ENCODE measurements at regions not wholly inside any gene's neighbourhood (a gene's known extent, or its start where the extent isn't known, plus 50 kb on each side); places are given as distances from the start of the nearest gene placed in this dataset.
"Not testable (repeated sequence)": the region's sequence is repeated elsewhere in the genome, so short reads cannot be mapped to it uniquely, and the experiment has no call there.

DNA sequence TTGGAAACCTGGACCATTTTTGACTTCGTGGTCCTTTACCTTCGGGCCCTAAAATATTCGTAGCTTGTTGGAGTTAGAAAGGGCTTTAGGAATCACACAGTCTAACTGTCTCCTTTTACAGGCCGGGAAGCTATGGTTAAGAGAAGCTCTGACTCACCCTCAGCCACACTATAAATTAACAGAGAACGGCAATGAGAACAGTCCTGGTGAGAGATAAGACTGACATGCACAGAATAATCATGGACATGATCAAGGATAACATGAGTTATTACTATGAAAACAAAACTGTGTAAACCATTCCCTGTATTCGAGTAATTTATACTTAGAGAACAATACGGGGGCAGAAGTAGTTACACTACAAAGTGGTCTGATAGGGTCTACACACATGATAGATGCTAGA, 162.5 kb upstream of the MALRD1 start:
- TF ChIP-seq, protein P1, sequence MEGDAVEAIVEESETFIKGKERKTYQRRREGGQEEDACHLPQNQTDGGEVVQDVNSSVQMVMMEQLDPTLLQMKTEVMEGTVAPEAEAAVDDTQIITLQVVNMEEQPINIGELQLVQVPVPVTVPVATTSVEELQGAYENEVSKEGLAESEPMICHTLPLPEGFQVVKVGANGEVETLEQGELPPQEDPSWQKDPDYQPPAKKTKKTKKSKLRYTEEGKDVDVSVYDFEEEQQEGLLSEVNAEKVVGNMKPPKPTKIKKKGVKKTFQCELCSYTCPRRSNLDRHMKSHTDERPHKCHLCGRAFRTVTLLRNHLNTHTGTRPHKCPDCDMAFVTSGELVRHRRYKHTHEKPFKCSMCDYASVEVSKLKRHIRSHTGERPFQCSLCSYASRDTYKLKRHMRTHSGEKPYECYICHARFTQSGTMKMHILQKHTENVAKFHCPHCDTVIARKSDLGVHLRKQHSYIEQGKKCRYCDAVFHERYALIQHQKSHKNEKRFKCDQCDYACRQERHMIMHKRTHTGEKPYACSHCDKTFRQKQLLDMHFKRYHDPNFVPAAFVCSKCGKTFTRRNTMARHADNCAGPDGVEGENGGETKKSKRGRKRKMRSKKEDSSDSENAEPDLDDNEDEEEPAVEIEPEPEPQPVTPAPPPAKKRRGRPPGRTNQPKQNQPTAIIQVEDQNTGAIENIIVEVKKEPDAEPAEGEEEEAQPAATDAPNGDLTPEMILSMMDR (IDR thresholded peaks at IDR 0.05; ENCODE audit: borderline replicate concordance), result no peak
- Histone ChIP-seq H3K4me1 (no peaks in the 10 kb centered on the region), H3K27ac (replicated peaks) (no peak overlapping the region), H3K4me3 (no peak overlapping the region), H3K36me3 (no peaks in the 10 kb centered on the region), H3K9me3 (replicated peaks) (no peaks in the 10 kb centered on the region), H3K27me3 (ENCODE audit: low read depth) (no peaks in the 10 kb centered on the region)
- no peak for DNase-seq
- intact Hi-C loops (cut with micrococcal nuclease), result no loop called here

DNA sequence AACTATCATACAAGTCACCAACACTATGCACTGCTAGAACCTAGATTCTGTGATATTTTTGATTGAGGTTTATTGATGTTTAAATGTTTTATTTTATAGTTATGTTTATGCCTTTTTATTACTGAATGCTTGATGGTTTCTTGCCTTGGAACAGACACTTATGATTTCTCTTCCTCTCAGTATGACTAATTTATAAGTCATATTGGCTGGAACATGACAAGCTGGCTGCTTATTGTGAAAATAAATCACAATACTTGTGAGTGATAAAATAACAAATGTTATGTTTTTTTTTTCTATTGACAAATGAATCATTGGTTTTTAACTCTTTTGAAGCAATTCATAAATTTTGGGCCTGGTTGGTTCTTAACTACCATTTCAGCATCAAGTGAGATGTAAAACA, 142.0 kb upstream of the MALRD1 start:
- intact Hi-C loops (cut with micrococcal nuclease), result no loop called here
- no peaks in the 10 kb centered on the region for H3K36me3 ChIP-seq
- no peak overlapping the region for H3K27ac ChIP-seq (replicated peaks)
- H3K27me3 ChIP-seq (ENCODE audit: low read depth), result no peaks in the 10 kb centered on the region
- DNase-seq, result no peak
- H3K4me1 ChIP-seq, result no peaks in the 10 kb centered on the region
- no peaks in the 10 kb centered on the region for H3K9me3 ChIP-seq (replicated peaks)
- no peak overlapping the region for H3K4me3 ChIP-seq
- TF ChIP-seq, protein P1 (IDR thresholded peaks at IDR 0.05; ENCODE audit: borderline replicate concordance), result no peak

DNA sequence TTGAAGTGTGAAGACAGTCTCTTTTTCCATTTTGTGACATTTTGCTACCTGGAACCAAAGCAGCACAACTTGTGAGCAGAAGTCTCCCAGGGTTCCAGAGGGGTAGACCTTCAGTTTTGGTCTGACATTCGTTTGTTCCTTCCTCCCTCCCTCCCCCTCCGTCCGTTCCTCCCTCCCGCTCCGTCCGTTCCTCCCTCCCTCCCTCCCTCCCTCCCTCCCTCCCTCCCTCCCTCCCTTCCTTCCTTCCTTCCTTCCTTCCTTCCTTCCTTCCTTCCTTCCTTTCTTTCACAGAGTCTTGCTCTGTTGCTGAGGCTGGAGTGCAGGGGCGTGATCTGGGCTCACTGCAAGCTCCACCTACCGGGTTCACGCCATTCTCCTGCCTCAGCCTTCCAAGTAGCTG, 131.2 kb upstream of the MALRD1 start:
- intact Hi-C loops (cut with micrococcal nuclease); H3K27me3 ChIP-seq (ENCODE audit: low read depth); H3K4me1 ChIP-seq; H3K27ac ChIP-seq (replicated peaks); H3K4me3 ChIP-seq; H3K36me3 ChIP-seq; DNase-seq; H3K9me3 ChIP-seq (replicated peaks): not testable (repeated sequence)

DNA sequence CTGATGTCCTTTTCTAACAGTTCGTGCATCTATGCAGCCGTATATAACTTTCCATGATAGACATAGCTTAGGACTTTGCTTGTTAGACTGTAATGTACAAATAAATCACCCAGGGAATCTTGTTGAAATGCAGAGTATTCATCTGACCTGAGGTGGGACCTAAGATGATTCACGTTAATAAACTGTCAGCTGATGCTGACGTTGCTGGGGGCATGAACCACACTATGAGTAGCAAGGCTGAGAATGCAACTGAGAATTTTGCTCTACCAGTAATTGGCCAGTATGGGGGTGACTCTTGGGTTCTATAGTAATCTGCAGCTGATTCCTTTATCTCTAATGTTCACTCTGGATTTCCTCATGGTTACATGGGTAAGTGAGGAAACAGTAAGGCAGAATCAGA, 130.1 kb upstream of the MALRD1 start:
- Histone ChIP-seq H3K9me3 (replicated peaks) (peaks cover 4% of the 10 kb centered on the region), H3K27ac (replicated peaks) (no peak overlapping the region), H3K36me3 (no peaks in the 10 kb centered on the region), H3K4me3 (no peak overlapping the region), H3K4me1 (no peaks in the 10 kb centered on the region), H3K27me3 (ENCODE audit: low read depth) (no peaks in the 10 kb centered on the region)
- TF ChIP-seq, protein P1 (IDR thresholded peaks at IDR 0.05; ENCODE audit: borderline replicate concordance), result no peak
- intact Hi-C loops (cut with micrococcal nuclease), result no loop called here
- no peak for DNase-seq

DNA sequence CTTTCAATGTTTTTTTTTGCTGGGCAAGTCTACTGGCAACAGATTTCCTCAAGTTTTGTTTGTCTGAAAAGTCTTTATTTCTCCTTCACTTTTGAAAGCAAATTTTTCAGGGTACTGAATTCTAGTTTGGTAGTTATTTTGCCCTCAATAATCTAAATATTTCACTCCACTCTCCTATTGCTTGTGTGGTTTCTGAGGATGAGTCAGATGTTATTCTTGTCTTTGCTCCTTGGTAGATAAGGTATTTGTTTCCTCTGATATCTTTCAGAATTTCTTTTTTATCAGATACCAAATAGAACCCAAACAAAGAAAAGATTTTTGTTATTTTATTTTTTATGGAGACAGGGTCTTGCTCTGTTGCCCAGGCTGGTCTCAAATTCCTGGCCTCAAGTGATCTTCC, 99.2 kb upstream of the MALRD1 start:
- DNase-seq, result no peak

DNA sequence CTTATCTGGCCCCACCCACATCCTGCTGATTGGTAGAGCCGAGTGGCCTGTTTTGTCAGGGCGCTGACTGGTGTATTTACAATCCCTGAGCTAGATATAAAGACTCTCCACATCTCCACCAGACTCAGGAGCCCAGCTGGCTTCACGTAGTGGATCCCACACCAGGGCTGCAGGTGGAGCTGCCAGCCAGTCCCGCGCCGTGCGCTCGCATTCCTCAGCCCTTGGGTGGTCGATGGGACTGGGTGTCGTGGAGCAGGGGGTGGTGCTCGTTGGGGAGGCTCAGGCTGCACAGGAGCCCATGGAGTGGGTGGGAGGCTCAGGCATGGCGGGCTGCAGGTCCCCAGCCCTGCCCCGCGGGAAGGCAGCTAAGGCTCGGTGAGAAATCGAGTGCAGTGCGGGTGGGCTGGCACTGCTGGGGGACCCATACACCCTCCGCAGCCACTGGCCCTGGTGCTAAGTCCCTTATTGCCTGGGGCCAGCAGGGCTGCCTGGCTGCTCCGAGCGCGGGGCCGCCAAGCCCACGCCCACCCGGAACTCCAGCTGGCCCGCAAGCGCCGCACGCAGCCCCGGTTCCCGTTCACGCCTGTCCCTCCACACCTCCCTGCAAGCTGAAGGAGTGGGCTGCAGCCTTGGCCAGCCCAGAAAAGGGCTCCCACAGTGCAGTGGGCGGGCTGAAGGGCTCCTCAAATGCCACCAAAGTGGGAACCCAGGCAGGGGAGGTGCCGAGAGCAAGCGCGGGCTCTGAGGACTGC, 97.4 kb upstream of the MALRD1 start:
- DNase-seq; H3K27ac ChIP-seq (replicated peaks); H3K27me3 ChIP-seq (ENCODE audit: low read depth); intact Hi-C loops (cut with micrococcal nuclease); H3K4me3 ChIP-seq; H3K4me1 ChIP-seq; H3K36me3 ChIP-seq: not testable (repeated sequence)
- peaks cover 15% of the 10 kb centered on the region for H3K9me3 ChIP-seq (replicated peaks)

More for the DNA sequence above, 99.2 kb upstream of the MALRD1 start:
- H3K9me3 ChIP-seq (replicated peaks), result peaks cover 19% of the 10 kb centered on the region
- TF ChIP-seq, protein P1 (IDR thresholded peaks at IDR 0.05; ENCODE audit: borderline replicate concordance), result no peak
- intact Hi-C loops (cut with micrococcal nuclease), result no loop called here
- no peaks in the 10 kb centered on the region for H3K36me3 ChIP-seq
- H3K27ac ChIP-seq (replicated peaks), result no peak overlapping the region
- H3K4me3 ChIP-seq, result no peak overlapping the region
- H3K27me3 ChIP-seq (ENCODE audit: low read depth), result no peaks in the 10 kb centered on the region
- H3K4me1 ChIP-seq, result no peaks in the 10 kb centered on the region
